HepG2 (cell line): ENCODE measurements at regions not wholly inside any gene's neighbourhood (a gene's known extent, or its start where the extent isn't known, plus 50 kb on each side); places are given as distances from the start of the nearest gene placed in this dataset.

Experiments used
- BCL6 ChIP-seq: IDR thresholded peaks from 2 replicates; pipeline ENCODE4 v1.6.1; 2016; ENCODE audit warnings: missing genetic modification reagents, missing compliant biosample characterization
- CENPX ChIP-seq: sonication (generic); formaldehyde crosslinking; IDR thresholded peaks from 2 replicates; pipeline ENCODE4 v1.9.0; 2021; ENCODE audit warnings: mild to moderate bottlenecking, missing genetic modification reagents, moderate library complexity
- DDIT3 ChIP-seq: sonication (generic); formaldehyde crosslinking; IDR thresholded peaks from 2 replicates; pipeline ENCODE4 v1.4.0; 2020; ENCODE audit warnings: mild to moderate bottlenecking, missing genetic modification reagents
- JDP2 ChIP-seq: sonication (generic); formaldehyde crosslinking; IDR thresholded peaks from 2 replicates; pipeline ENCODE4 v1.8.1; 2022; ENCODE audit warnings: missing genetic modification reagents, borderline replicate concordance
- KLF12 ChIP-seq: sonication (generic); formaldehyde crosslinking; IDR thresholded peaks from 2 replicates; pipeline ENCODE4 v1.4.0; 2020; ENCODE audit warnings: missing genetic modification reagents, borderline replicate concordance
- MEF2D ChIP-seq: sonication (generic); formaldehyde crosslinking; IDR thresholded peaks from 2 replicates; pipeline ENCODE4 v1.5.1; 2020; ENCODE audit warnings: mild to moderate bottlenecking, missing genetic modification reagents
- MYC ChIP-seq: sonication (generic); formaldehyde crosslinking; IDR thresholded peaks from 2 replicates; pipeline ENCODE4 v1.9.0; 2021; ENCODE audit warnings: missing genetic modification reagents, borderline replicate concordance
- MZF1 ChIP-seq: sonication (generic); formaldehyde crosslinking; IDR thresholded peaks from 2 replicates; pipeline ENCODE4 v1.8.1; 2023; ENCODE audit warnings: mild to moderate bottlenecking, missing genetic modification reagents, borderline replicate concordance
- NR3C1 ChIP-seq: sonication (generic); formaldehyde crosslinking; IDR thresholded peaks from 2 replicates; pipeline ENCODE4 v1.4.0; 2020; ENCODE audit warnings: missing genetic modification reagents
- POLR2AphosphoS2 ChIP-seq: IDR thresholded peaks from 2 replicates; pipeline ENCODE4 v1.6.1; 2011; ENCODE audit warnings: low read depth, low read length, improper control_type of control experiment
- PRPF4 ChIP-seq: fragments of 200-400 bp; formaldehyde crosslinking; IDR thresholded peaks from 2 replicates; pipeline ENCODE4 v1.6.1; 2016; ENCODE audit warnings: low read length, low read depth; ENCODE audit not compliant: poor library complexity, severe bottlenecking
- RXRA ChIP-seq: sonication (generic); formaldehyde crosslinking; IDR thresholded peaks from 2 replicates; pipeline ENCODE4 v1.5.1; 2020; ENCODE audit warnings: missing genetic modification reagents
- SIN3A ChIP-seq: IDR thresholded peaks from 2 replicates; pipeline ENCODE4 v1.6.1; 2011; ENCODE audit warnings: low read depth, mild to moderate bottlenecking, control low read depth, low read length, borderline replicate concordance
- TBL1XR1 ChIP-seq: fragments of 150-350 bp; IDR thresholded peaks from 2 replicates; pipeline ENCODE4 v1.6.1; 2014; ENCODE audit warnings: borderline replicate concordance, low read length; ENCODE audit not compliant: partially characterized antibody
- ZNF18 ChIP-seq: sonication (generic); formaldehyde crosslinking; IDR thresholded peaks from 2 replicates; pipeline ENCODE4 v1.8.0; 2022; ENCODE audit warnings: mild to moderate bottlenecking, missing genetic modification reagents; ENCODE audit not compliant: insufficient replicate concordance
- ZNF180 ChIP-seq: sonication (generic); formaldehyde crosslinking; IDR thresholded peaks from 2 replicates; pipeline ENCODE4 v1.4.0; 2020; ENCODE audit warnings: low read depth, missing genetic modification reagents, borderline replicate concordance
- ZNF234 ChIP-seq: sonication (generic); formaldehyde crosslinking; conservative IDR thresholded peaks from 2 replicates; pipeline ENCODE4 v1.5.1; 2020; ENCODE audit warnings: mild to moderate bottlenecking, missing genetic modification reagents
- ZNF280D ChIP-seq: sonication (generic); formaldehyde crosslinking; IDR thresholded peaks from 2 replicates; pipeline ENCODE4 v1.5.1; 2020; ENCODE audit warnings: mild to moderate bottlenecking, missing genetic modification reagents
- ZNF724P ChIP-seq: sonication (generic); formaldehyde crosslinking; IDR thresholded peaks from 2 replicates; pipeline ENCODE4 v1.8.0; 2022; ENCODE audit warnings: missing genetic modification reagents, borderline replicate concordance
- TF ChIP-seq, protein P1 (sequence below): sonication (generic); formaldehyde crosslinking; IDR thresholded peaks from 2 replicates; pipeline ENCODE4 v1.4.0; 2020; ENCODE audit warnings: missing genetic modification reagents, borderline replicate concordance

GRCh38 chr2:172172513-172173173, 69.9 kb upstream of the DLX2 start (continued):
- TF ChIP-seq, protein P1, sequence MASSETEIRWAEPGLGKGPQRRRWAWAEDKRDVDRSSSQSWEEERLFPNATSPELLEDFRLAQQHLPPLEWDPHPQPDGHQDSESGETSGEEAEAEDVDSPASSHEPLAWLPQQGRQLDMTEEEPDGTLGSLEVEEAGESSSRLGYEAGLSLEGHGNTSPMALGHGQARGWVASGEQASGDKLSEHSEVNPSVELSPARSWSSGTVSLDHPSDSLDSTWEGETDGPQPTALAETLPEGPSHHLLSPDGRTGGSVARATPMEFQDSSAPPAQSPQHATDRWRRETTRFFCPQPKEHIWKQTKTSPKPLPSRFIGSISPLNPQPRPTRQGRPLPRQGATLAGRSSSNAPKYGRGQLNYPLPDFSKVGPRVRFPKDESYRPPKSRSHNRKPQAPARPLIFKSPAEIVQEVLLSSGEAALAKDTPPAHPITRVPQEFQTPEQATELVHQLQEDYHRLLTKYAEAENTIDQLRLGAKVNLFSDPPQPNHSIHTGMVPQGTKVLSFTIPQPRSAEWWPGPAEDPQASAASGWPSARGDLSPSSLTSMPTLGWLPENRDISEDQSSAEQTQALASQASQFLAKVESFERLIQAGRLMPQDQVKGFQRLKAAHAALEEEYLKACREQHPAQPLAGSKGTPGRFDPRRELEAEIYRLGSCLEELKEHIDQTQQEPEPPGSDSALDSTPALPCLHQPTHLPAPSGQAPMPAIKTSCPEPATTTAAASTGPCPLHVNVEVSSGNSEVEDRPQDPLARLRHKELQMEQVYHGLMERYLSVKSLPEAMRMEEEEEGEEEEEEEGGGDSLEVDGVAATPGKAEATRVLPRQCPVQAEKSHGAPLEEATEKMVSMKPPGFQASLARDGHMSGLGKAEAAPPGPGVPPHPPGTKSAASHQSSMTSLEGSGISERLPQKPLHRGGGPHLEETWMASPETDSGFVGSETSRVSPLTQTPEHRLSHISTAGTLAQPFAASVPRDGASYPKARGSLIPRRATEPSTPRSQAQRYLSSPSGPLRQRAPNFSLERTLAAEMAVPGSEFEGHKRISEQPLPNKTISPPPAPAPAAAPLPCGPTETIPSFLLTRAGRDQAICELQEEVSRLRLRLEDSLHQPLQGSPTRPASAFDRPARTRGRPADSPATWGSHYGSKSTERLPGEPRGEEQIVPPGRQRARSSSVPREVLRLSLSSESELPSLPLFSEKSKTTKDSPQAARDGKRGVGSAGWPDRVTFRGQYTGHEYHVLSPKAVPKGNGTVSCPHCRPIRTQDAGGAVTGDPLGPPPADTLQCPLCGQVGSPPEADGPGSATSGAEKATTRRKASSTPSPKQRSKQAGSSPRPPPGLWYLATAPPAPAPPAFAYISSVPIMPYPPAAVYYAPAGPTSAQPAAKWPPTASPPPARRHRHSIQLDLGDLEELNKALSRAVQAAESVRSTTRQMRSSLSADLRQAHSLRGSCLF (CRISPR knock-in tag): no peak
- no peak for TF ChIP-seq MZF1 (CRISPR knock-in tag)
- TF ChIP-seq KLF12 (CRISPR knock-in tag): peak; percentile 88
- TF ChIP-seq RXRA (CRISPR knock-in tag): peak; percentile 31; the same call in 1 of the 2 replicates
- no peak for TF ChIP-seq POLR2AphosphoS2
- no peak for TF ChIP-seq PRPF4
- no peak for TF ChIP-seq ZNF18
- TF ChIP-seq DDIT3 (CRISPR knock-in tag): no peak
- no peak for TF ChIP-seq NR3C1 (CRISPR knock-in tag)
- peak; percentile 42 for TF ChIP-seq TBL1XR1
- peak; percentile 50; the same call in 1 of the 2 replicates for TF ChIP-seq SIN3A
- peak; percentile 49; the same call in 1 of the 2 replicates for TF ChIP-seq MYC (CRISPR knock-in tag)
- TF ChIP-seq MEF2D (CRISPR knock-in tag): no peak
- TF ChIP-seq JDP2 (CRISPR knock-in tag): no peak
- TF ChIP-seq ZNF180 (CRISPR knock-in tag): no peak
- TF ChIP-seq ZNF724P (CRISPR knock-in tag): no peak
- TF ChIP-seq BCL6 (CRISPR knock-in tag): peak; percentile 93
- TF ChIP-seq ZNF234: no peak
- TF ChIP-seq CENPX (CRISPR knock-in tag): no peak
- no peak for TF ChIP-seq ZNF280D (CRISPR knock-in tag)
